Right renal pelvis (tissue), 4 donors: ENCODE measurements at regions not wholly inside any gene's neighbourhood (a gene's known extent, or its start where the extent isn't known, plus 50 kb on each side); places are given as distances from the start of the nearest gene placed in this dataset.

ENCODE experiments used
- DNase-seq, 4 donors: peaks; one replicate each; pipeline ENCODE4 v3.0.0-alpha.2; 2013; ENCODE audit warnings: low read depth in 4 of 4, low spot score in 3 of 4, missing footprints in 1 of 4

DNA sequence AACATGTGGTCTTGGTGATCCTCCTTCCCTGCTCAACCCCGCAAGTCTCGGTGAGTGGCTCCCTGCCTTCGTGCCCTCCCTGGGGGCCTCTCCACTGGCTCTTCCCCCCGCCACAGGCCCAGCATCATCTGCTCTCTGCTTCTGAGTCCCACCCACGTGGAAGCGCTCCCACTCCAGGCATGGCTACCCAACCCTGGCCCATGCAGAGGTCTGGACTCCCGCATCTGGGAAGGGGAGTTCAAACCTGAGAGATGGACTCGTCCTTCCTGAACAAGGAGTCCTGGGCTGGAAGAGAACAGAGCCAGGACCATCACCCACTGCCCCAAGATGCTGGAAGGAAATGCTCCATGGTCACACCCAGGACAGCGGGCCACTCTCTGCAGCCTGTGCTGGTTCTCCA is 90.8 kb downstream of the DHCR7 start:
- DNase-seq: no peak

DNA sequence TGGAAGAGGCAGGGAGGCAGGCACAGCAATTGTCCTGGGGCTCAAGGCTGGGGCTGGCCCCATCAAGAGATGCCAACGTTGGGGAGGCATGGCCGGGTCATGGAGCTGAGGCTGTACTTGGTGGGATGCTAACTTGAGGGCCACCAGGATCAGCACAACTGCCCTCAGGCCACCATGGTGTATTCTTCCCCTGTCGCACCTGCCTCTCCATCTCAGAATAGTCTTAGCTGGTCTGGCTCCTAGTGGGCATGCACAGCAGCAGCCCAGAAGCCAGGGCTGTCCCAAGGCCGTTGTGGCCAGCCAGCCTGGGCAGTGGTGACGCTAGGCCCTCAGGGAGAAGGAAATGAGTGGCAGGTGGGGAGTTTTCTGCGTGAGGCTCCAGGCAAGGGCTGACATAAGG is 91.3 kb downstream of the DHCR7 start:
- no peak for DNase-seq

DNA sequence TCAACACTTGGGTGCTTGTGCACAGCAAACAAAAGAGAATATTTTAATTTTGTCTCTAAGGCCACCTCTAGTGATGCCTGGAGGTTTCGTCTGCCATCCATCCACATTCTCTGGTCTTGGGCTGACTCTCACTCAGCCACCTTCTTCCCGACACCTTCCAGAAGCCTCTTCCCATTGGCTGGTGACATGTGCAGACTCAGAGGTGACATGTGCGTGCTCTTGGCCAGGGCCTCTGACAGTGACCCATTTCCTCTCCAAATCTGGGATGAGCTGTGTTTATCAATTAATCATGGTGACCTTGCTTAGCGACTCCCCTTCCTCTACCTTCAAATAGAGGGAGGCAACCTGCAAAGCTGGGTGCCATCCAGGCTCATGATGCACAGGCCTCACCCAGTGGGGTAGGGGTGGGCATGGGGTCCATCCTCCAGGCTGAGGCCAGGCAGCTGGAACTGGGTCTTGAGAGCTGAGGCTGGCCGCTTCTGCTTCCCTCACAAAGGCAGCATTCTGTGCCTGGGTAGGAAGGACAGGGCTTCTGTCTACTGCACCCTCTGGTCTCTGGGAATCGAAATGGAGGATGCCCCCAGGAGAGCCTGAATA is 91.8 kb downstream of the DHCR7 start:
- DNase-seq: no peak

DNA sequence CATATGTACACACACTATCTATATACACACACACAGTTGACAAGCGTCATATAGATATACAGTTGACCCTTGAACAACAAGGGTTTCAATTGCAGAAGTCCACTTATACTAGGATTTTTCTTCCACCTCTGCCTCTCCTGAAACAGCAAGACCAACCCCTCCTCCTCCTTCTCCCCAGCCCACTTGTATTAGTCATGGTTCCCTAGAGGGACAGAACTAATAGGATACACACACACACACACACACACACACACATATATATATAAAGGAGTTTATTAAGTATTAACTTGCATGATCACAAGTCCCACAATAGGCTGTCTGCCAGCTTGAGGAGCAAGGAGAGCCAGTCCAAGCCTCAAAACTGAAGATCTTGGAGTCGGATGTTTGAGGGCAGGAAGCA is 92.9 kb downstream of the DHCR7 start:
- DNase-seq: no peak

DNA sequence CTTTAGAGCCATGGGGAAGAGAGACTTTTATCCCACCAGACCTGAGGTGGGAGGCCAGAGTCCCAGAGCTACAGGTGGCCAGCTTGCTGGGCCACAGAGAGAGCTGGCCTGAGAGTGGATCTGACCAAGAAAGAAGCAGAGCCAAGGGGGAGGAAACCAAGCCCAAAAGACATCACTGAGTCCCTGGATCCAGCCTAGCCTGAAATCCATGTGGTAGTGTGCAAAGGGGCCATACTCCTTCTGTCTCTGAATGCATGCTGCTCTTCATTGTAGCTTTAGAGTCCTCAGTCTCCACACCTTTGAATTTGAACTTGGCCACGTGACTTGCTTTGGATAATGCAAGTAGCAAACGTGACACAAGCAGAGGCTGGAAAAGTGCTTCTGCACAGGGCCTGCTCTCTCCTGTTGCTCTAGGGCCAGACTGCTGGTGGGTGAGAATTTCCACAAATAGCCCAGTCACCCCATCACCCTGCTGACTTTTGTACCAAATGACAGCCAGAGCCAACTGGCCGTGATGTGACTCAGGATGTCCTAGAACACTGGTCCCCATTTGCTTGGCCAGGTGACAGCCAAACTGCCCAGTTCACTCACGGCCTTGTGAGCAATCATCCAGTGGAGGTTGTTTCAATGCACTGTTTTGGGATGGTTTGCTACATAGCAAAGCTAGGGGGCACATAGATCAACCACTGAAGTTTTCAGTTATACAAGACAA is 93.6 kb downstream of the DHCR7 start:
- DNase-seq: no peak

DNA sequence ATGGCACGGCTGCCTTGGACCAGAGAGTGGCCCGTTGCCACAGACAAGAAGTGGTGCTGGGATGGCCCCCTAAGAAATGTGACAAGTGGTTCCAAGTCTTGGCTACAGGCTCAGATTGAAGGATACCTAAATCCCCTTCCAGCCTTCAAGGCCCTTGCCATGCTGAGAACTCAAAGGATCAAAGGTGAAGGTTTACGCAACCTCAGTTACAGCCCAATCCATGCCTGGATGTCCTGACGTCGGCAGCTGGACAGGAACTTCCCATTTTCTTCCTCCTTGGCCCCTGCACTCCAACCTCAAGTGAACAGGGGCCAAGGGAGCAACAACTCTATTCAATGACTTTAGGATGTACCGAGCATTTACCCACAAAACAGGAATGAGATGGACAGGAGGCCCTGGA is 95.4 kb downstream of the DHCR7 start:
- DNase-seq: no peak

DNA sequence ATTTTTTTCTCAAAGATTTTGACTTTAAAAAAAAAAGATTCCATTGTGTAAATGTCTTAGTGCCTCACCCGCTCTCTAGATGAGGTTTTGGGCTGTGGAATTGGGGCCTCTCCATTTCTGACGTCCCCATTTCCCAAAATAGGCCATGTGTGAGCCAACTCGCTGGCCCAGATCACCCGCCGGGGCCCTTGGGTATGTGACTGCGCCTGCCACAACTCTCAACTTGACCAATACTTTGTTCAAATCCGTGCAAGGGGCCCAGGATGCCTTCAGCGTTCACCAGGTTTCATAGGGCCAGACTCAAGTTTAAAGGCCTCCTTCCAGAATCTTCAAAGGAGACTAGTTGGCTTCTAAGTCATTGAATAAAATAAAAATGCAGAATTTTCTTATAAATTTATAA is 96.0 kb downstream of the DHCR7 start:
- no peak for DNase-seq

DNA sequence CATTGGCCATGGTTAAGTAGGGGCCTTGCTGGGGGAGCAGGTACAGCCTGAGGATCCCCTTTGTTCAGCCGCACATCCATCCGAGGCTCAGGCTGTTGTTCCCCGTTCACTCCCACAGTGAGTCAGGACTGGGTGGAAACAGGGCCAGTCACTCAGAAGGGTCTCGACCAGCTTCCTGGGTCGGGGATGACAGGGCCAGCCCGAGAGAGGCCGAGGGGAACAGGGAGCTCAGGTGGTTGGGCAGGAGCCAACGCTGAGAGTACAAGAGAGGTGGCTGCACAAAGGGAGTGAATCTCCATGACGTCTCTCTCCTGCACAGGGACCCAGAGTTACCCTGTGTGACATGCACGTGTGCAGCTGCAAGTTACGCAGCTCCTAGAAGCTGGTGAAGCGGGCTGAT is 97.2 kb upstream of the SHANK2 start:
- no peak for DNase-seq

DNA sequence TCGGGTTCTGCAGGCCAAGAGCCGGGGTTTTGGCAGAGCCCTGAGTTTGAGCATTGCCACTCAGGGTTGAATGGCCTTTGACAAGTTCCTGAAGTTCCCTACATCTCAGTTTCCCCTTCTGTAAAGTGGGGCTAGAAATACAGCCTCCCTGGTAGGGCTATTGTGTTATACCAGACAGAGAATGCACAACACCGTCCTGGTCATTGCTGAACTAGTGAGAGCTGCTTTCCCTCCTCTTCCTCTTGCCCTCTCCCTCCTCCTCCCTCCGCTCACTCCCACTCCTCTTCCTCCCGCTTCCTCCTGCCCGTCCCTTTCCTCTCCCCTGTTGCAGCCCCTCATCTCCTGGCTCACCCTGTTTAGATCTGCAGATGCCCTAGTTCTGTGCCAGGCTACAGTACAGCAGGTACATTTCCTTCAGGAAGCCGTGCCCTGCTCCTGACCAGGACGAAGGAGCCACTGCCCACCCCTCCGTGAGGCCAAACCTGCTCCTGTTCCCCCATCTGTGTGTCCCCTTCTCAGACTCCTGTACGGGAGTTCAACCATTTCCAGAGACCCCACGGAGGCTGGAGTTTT is 91.5 kb upstream of the SHANK2 start:
- DNase-seq: no peak

DNA sequence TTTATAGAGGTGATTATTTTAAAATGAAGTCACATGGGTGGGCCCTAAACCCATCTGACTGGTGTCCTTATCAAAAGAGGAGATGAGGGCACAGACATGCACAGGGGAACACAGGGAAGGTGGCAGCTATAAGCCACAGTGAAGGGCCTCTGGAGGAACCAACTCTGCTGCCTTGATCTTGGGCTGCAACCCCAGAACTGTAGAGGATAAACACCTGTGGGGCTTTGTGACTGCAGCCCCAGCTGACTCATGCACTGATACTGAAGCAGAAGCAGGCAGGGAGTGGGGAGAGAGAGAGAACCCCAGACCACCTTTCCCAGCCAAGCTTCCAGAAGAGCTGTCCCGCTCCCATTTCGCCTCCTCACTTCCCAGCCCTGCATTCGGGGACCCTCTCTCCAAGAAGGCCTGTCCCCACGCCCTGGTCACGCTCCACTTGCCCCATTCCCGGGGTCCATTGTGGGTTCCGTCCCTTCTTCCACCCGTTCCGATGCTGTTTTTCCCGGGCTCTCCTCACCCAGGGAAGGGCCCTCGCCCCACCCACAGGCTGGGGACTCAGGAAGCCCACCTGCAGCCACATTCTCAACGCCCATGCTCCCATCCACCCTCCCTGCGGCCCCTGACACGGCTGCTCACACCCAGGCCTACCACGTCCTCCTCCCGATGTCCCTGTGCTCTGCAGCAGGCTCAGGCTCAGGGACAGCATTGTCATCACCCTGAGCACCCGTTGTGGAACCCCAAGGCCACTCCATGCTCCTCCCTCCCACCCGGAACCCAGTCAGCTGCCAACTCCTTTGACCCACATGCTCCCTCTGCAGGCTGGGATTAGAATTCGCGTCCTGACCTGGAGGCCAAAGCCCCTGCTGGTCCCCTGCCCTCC is 90.8 kb upstream of the SHANK2 start:
- no peak for DNase-seq

DNA sequence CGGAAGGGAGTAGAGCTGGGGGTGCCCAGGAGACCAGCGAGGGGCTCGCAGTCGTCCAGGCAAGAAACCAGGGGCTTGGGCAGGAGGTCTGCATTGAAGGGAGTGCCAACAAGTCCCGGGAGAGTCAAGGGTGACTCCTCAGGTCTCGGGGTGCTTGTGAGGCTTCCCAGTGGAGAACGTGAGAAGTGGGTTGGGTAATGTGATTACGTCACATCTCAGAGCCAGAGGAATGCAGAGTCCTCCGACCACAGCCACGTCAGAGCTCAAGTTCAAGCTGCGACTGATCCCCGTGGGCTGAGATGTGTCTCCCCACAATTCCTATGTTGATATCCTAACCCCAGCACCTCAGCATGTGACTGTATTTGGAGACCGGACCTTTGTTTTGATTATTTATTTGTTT is 89.7 kb upstream of the SHANK2 start:
- no peak for DNase-seq

DNA sequence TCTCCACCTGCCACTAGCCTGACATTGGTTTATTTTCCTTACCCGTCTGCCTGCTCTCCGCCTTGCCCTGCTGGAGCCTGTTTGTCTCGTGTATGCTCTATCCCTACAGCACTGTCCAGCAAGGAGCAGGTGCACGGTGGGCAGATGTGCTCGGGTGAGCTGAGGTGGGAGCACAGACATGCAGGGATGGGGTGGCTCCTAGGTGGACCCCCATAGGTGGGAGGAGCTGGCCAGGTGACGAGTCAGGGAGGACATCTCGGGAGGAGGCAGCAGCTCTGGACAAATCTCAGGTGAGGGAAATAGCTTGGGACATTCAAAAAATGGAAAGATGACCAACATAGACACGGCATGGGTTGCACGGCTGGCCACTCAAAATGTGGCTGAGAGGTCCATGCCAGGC is 89.2 kb upstream of the SHANK2 start:
- no peak for DNase-seq

DNA sequence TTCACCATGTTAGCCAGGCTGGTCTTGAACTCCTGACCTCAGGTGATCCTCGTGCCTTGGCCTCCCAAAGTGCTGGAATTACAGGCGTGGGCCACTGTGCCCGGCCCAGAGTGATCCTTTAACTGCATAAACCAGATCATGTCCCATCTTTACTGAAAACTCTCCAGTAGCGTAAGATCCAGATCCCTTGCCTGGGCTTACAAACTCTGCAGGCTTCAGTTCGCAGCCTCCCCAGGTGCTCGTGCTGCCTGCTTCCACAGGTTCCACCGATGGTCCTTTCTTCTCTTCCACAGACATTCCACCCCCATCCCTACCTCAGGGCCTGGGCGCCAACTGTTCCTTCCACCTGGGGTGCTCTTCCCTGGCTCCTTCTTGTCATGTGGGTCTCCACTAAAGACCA is 88.8 kb upstream of the SHANK2 start:
- no peak for DNase-seq

DNA sequence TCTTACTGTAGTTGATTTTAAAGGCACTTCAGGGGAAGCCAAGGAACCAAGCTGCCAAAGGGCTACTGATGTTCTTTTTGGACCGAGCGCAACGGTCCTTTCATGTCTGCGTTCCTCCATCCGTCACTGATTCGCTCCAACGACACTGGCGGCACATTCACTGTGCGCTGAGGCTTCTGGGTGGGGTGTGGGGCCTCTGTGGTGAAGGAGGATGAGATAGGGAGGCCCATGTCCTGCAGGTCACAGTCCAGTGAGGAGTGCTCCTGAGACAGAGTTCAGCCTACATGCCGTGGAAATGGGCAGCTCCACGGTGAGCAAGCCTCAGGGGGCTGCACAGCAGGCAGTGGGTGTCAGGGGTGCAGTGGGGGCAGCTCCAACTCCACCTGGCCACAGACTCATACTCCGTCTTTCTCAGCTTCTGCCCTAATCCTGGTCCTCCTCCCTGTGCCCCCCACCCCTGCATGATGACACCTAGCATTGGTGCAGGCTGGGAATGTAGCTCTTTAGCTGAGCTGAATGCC is 87.8 kb upstream of the SHANK2 start:
- no peak for DNase-seq

DNA sequence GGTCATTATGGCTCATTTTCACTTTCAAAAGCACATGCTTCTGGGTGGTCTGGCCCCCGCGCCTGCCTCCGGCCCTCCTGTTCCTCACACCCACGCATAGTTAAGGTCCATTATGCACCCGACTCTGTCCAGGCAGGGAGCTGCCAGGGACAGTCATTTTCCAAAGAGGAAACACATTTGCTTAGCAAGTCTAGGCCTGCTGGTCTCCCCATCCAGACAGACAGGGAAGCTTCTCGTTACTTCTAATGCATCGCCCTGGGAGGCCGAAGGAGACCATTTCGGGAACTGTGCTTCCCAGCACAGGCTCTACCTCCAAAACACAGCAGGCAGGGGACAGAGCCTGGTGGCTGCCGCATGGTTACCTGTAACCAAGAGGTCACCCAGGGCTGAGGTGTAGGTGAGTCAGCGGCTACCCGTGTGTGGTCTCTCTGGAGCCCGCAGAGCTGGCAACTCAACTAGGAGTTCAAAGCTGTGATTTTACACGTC is 87.1 kb upstream of the SHANK2 start:
- DNase-seq: no peak

DNA sequence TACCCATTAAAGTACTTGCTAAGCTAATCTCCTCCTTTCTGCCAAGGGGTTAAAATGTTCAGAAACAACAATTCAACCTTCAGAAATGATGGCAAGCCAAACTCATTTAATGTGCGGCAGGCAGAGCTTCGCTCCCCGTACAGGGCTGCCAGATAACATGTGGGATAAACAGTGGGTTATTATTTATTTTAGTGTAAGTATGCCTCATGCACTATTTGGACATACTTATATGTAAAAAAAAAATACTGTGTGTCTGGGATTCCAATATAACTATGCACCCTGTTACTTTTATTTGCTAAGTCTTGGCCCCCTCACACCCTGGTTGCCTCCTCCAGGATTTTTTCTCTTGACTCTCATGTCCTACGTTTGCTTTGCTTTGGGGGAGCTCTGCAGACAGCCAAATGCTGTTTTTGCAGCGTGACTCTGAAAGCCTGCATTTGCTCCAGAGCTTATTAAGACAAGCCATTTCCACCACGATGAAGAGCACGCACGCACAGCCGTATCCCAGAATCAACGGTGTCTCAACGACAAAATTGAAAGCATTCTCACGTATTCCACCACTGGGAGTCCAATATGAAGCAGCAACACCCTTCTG is 86.5 kb upstream of the SHANK2 start:
- no peak for DNase-seq

DNA sequence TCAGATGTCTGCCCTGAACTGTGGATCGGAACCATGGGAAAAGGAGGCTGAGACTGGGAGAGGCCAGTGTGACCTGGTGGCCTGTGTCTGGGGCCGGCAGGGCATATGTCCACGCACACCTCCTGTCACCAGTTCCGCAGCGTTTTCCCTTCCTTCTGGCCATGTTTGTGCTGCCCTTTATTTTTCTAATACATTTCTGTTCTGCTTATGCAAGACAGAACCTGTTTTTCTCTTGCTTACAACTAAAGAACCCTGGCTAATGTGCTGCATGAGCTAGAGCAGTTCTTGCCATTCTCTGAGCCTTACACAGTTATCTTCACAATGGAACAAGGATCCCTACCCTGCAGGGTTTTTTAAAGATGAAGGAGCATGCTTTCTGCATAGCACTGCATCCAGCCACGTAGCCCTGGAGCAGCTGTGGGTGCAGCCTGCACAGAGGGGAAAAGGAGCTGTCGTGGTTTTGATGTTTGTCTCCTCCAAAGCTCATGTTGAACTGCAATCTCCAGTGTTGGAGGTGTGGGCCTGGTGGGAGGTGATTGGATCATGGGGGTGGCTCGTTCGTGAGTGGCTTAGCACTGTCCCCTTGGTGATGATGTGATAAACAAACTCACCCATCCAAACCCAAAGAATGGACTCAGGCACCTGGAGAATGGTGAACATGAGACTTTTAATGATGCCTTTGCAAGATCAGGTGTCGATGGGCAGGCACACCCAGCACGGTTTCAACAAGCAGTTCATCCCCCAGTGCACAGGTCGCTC is 84.8 kb upstream of the SHANK2 start:
- no peak for DNase-seq

DNA sequence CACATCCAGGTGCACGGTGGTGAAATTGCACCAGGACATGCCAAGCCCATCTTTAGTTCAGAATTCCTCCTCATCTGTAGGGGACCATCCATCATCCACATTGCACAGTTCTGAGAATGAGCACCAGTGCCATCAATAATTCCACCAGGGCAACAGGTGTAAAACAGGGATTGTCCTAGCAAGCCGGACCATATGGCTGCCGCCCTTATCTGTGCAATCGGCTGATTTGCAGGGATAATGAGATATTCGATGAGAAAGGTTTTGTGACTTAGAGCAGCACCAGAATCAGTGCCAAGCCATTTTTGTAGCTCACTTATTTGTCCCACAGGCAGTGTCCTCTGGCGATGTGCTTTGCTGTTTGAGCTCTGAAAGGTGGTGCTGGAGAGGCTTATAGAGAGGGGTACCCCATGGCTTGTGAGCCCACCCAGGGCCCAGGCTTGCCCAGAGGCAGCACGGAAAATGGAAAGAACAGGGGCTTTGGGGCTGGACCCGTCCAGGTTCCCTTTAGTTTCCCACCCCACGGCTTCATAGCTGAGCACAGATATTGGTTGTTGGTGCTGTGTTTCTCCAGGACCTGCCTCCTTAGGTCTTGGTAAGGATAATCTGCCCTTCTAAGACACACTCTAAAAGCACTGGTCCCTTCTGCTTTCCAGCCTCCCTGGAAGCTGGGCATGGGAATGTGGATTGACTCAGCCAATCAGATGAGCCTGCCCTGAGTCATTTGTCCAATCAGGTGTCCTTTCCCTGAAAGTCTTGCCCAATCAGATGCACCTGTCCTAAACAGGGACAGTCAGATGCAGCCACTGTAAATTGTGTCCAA is 84.0 kb upstream of the SHANK2 start:
- no peak for DNase-seq

DNA sequence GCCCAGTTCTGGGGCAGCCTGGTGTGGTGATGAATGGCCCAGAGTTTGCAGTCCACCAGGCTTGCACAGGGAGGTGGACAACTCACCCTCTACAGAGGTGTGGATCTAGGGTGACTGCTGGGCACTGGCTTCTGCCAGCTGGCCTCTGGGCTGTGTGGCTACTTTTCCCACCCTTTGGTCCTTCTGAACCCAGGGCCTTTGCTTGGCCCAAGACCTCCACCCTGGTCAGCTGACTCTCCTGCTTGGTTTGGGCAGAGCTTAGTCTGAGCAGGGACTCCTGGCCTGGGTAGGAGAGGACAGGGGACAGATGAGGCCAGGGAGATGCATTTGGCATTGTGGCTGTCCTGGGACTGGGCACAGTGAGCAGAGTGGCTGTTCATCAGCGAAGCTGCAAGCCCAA is 83.0 kb upstream of the SHANK2 start:
- no peak for DNase-seq
